NCI-H146 (cell line): ENCODE measurements at regions not wholly inside any gene's neighbourhood (a gene's known extent, or its start where the extent isn't known, plus 50 kb on each side); places are given as distances from the start of the nearest gene placed in this dataset.

Source experiments
- DNase-seq: peaks from one replicate; lab custom pipeline; 2025; lab: John Stamatoyannopoulos, UW

DNA sequence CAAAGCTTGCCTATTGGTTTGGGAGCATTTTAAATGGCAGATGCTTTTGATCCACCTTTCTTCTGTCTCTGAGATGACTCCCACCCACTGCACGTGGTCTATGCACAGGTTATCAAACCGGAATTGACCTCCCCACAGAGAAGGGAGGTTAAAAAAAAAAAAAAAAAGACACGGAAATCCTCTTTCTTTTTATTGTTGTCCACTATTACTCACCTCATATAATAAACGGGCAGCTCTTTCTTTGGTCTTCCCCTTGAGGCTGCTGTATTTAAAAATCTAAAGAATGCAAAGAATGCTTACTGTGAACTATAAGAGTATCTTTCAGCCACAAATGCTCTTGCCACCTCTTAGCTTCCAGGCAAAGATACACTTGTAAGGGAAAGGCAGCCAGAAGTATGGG is 329.7 kb downstream of the NDFIP2 start:
- no peak for DNase-seq

DNA sequence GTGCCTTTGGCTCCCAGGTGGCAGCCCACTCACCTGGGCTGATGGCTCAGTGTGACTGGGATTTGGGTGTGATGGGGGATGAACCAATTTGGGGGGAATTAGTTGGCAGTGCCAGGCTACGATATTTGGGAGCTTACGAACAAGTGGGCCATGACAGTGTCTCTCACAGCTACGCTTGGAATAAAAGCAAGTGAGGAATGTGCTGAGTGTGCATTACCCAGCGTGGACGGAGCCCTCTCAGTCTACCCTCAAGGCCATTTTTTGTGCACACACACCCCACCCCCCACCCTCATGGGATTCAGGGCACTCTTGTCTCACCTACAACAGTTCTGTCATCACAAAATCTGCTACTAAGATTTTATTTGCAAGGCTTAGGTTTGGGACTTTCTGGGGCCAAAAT is 329.1 kb downstream of the NDFIP2 start:
- DNase-seq, result no peak

GRCh38 chr13:79808475-79808874 is 327.5 kb downstream of the NDFIP2 start:
- DNase-seq, result no peak

- no peak for DNase-seq
Observed at GRCh38 chr13:79807554-79807953, 326.6 kb downstream of the NDFIP2 start.

- DNase-seq, result no peak
Observed at GRCh38 chr13:79806821-79807220, 325.9 kb downstream of the NDFIP2 start.

DNA sequence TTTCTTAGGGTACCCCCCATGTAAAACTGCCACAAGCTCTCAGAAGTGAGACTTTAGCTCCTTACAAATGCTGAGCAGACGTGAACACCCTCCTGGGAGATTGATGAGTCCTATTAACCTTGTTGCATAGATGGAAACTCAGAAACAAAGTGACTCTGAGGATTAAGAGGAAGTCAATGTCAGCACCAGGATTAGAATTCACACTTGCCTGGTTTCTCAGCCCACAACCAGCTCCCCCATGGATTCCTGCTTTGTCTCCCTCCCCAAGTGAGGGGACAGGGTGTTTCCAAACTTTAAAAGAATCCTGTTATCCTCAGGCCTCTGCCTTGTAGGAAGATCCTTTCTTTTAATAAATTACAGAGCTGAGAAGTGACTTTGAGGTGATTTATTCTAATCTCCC is 324.4 kb downstream of the NDFIP2 start:
- DNase-seq, result no peak

GRCh38 chr13:79803989-79804388 is 323.0 kb downstream of the NDFIP2 start:
- no peak for DNase-seq

DNA sequence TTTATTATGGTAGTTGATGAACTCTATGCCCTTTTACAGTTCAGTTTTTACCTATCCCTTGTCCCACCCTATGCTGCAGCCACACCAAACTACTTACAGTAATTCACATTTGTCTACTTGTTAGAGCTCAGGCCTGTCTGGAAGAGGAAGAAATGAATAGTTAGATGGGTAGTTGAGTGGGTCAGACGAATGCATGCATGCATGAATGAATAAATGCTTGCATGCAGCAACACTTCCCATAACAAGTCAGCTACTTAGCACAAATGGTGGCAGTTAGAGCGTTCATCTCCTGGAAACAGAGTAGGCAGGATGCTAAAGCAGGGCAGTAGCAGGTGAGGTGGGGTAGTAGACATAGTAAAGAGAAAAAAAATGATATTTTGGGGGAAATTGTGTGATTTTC is 322.3 kb downstream of the NDFIP2 start:
- no peak for DNase-seq

- no peak for DNase-seq
Observed at GRCh38 chr13:79802389-79803085, 321.6 kb downstream of the NDFIP2 start.

DNA sequence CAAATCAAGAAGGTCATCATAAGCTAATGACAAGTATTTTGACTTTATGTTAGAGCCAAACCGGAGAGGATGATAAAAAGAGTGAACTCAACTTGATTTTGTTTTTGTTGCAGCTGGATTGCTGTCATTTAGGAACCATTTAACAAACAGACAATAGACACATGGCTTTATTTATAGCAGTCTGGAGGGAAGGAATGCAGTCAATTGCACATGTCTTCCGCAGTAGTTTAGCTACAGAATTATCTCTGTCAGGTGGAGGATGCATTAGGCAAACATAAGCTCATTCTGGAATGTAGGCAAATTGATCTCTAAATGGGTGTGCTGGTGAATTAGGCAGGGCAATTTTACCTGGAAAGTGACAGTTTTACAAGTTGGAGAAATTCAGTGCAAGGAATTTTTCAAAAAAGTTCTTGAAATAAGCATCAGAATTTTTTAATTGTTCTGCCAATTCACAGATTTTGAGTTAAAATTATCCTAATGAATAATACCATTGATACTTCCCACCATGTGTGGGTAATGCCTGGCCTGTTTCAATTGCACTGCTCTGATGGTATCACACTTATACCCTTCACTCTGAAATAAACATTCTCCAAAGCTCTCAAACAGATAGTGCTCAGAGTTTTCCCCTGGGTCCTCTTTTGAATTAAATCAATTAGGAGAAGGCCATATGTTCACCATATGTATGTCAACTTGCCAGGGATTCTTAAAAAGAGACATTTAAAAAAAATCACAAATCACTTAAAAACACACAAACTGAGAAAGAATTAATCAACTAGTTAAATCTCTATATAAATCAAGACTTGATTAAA is 318.3 kb downstream of the NDFIP2 start:
- no peak for DNase-seq

- no peak for DNase-seq
Observed at GRCh38 chr13:79796136-79796535, 315.2 kb downstream of the NDFIP2 start.

GRCh38 chr13:79794931-79795330 is 314.0 kb downstream of the NDFIP2 start:
- DNase-seq, result no peak

DNA sequence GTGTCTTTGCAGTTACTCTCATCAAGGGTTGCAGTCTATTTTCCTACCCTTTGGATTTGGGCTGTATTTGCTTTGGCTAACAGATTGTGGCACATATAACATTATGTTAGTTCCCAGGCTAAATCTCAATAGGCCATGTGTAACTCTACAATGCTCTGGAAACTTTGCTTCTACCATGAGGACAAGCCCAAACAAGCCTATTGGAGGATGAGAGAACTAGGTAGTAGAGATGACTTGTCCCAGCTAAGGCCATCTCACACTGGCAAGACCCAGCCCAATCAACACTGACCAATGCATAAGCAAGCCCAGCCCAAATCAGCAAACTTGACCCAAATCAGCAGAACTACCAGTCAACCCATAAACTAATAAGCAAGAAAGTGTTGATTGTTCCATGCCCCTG is 311.8 kb downstream of the NDFIP2 start:
- DNase-seq, result no peak

DNA sequence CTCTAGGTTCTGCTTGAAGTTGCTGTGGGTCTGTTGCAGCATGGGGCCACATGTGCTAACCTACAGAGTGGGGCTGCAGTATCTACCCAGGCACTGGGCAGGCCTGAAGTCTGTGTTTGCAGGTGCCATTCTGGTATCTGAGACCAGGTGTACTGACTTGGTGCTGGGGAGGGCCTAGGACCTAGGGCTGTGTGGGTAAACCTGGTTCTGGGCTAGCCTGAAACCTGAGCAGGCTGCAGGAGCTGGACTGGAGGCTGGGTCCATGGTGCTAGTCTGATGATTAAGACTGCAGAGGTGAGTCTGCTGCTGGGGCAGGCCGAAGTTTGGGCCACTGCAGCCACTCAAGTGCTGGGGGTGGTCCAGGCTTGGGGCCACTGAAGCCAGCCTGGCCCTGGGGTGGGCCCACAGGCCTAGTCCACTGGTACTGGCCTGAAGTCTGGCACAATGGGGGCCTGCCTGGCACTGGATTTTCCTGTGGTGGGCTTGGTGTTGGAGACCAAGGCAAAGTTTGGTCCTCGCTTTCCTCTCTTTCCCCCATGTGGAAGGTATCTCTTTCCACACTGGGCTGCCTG is 310.6 kb downstream of the NDFIP2 start:
- DNase-seq, result no peak

DNA sequence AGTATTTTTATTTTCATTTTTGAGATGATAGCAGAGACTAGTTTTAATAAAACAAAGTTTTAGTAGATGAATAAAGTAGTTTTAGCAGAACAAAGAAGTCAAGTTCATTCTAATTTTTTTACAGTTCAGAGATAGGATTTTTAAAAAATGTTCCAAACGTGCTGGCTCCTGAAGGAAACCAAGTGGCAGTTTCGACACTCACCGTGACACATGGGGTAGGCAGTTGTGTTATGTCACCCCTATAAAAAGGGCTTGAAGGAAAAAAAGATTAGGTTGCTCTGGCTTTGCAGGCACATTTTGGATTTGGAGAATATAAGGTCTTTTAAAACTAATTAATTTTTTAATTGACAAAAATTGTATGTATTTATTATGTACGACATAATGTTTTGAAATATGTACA is 305.2 kb downstream of the NDFIP2 start:
- DNase-seq, result no peak

GRCh38 chr13:79782541-79783205 is 301.7 kb downstream of the NDFIP2 start:
- DNase-seq, result peak; percentile 97

DNA sequence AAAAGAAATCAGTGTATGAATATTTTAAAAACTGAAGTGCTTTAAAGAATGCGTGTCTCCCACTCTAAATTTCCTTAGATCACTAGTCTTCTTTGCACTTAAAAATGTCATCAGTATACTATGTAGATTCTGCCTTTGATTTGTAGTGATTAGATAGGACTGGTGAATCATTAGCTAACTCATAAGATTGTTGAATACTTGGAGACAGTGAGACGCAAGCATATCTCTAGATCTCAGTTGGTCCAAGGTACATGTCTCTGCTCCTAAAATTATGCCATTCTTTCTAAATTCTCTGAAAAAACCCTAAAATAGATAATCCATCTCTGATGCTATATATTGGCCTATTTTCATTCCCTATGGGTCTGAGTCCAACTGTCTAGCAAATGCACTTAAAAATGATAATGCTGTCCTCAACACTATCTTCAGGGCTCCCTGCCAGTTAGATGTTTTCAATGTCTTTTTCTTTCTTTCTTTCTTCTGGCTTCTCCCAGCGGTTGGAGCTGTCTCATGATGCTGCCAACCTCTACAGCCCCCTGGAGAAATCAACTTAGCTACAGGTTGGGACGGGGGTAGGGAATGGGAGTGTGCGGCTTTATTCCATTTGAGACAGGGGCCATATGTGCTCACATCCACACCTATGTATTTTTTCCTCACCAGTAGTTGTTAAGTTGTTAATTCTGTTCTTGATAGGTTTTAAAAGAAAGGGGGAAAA is 301.0 kb downstream of the NDFIP2 start:
- peak; percentile 7 for DNase-seq

DNA sequence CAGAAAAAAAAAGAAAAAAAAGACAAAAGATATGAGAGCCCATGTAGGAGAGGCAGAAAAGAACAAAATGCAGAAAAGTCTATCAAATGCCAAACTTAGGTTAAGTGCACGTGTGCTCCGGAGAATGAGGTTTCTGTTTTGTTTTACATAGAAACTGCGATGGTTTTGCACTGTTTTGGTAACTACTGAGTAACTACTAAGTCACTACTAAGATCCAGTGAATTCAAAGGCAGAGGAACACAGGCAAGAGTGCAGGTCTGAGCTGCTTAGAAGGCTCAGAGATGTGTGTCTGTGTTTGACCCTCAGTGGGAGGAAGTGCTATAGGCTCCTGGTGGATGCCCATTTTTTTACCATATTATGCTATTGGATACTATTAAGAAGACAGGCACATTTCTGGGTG is 299.3 kb downstream of the NDFIP2 start:
- DNase-seq, result no peak

DNA sequence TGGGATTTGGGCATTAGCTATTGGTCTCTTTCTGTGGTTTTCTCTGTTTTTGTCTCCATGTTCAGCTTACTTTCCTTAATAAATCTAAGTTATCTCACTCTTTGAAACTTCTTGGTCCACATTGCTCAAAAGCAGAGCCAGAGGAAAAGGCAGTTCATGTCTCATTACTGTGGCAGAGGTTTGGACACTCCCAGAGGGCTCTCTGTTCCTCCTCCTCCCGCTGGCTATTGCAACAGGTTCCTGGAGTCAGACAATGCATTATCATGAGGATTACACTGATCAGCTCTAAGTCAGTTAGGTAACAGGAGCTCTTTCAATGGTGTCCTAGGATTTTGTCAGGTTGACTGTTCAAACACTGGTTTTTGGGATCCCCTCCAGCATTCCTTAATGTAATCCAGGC is 298.8 kb downstream of the NDFIP2 start:
- DNase-seq, result no peak

DNA sequence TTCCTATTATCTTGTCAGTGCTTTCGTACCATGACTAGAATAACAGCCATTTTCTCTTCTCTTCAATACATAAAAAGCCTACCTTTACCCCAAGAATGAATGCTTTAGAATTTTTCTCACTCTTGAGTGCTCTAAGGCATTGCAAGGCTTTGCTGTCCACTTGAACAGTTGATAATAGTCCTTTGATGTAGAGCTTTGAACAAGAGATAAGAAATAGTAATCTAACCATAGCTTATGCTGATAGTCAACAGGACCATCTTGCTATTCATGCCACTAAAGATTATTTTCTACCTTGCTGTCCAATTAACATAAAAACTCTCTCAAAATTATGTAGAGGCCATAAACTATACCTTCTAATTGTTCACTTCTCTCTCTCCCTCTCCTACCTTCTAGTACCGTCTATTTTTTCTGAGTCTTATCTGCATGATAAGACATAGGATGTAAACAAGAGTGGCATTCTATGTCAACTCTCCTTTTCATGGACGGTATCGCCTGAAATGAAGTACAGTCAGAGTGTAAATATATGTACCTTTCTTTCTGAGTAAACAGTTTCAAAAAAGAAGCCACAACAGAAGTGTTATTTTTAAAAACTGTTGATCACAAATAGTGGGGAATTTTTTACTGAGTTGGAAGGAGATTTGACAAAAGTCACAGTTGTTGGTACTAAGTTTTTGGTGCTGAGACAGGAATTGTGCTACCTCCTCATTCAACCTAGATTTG is 297.9 kb downstream of the NDFIP2 start:
- DNase-seq, result no peak

DNA sequence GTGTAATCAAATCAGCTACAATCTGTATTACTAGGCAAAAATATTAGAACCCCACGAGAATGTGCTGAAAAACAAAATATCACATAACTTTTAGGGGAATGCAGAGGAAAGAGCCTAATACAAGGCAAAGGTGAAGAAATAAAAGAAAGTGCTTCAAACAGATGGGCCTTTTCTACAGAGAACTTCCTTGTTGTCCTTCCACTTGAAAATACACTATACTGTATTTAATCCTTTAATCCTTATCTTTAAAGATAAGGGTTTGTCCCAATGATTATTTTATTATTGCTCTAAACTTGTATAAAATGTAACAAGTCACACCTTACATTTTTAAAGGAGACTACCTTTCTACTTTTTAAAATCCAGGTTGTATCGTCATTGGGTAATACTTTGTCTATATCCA is 296.5 kb downstream of the NDFIP2 start:
- no peak for DNase-seq
